Thyroid gland (tissue), 4 donors: ENCODE measurements at regions not wholly inside any gene's neighbourhood (a gene's known extent, or its start where the extent isn't known, plus 50 kb on each side); places are given as distances from the start of the nearest gene placed in this dataset.

ENCODE experiments used
- CTCF ChIP-seq, 6 experiments: fragments of 200-600 bp in 3 of 6; fragments of 450-650 bp in 3 of 6; sonication (generic) in 3 of 6; IDR thresholded peaks; one replicate each; pipeline ENCODE4 v1.5.1; 2016 to 2019; ENCODE audit warnings: antibody characterized with exemption in 6 of 6, mild to moderate bottlenecking in 2 of 6, inconsistent platforms in 1 of 6, moderate library complexity in 1 of 6
- POLR2A ChIP-seq, 2 donors: fragments of 450-650 bp; IDR thresholded peaks; one replicate each; pipeline ENCODE4 v1.6.1; 2017; ENCODE audit warnings: antibody characterized with exemption in 2 of 2, mild to moderate bottlenecking in 2 of 2, moderate library complexity in 1 of 2

- TF ChIP-seq CTCF (IDR thresholded peaks at IDR 0.05) (no peak), POLR2A (IDR thresholded peaks at IDR 0.05) (no peak)
Measured at GRCh38 chr5:50927953-50928352, 261.5 kb downstream of the PARP8 start.
